ENCODE measurements at regions not wholly inside any gene's neighbourhood (a gene's known extent, or its start where the extent isn't known, plus 50 kb on each side); places are given as distances from the start of the nearest gene placed in this dataset.

DNA sequence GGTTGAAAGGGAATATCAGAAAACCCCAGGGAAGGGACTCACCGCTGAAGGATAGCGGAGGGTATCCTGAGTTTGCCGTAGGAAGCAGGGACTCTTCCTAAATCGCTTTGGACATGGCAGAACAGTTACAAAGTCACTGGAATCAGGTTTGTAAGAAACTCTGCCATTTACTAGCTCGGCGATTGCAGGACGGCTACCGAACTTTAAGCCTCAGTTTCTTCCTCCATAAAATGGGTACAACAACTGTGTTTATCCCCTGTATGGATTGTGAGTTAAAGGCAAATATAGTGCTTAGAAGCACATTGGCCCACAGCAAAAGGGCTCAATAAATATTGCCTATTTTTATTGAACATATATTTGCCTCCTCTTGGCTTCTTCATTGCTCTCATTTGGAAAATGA is 90.6 kb downstream of the MAF start:
- Histone ChIP-seq H4K8ac (ENCODE audit: extremely low read depth, insufficient read depth, low read length) (no peak overlapping the region), H3K4me1 (replicated peaks in 1 of 4; ENCODE audit: control insufficient read depth in 3 of 4, insufficient read depth in 4 of 4, low read length in 3 of 4) (no peaks in the 10 kb centered on the region; a peak in 2 of 7 replicates), H3K79me1 (ENCODE audit: low read depth, low read length) (no peaks in the 10 kb centered on the region), H4K5ac (ENCODE audit: insufficient read length, low read depth, low read length) (no peak overlapping the region), H2BK15ac (ENCODE audit: low read length) (no peak overlapping the region), H2BK5ac (ENCODE audit: low read depth, low read length) (no peak overlapping the region), H3K9ac (replicated peaks in 1 of 4; ENCODE audit: extremely low read depth in 1 of 4, low read depth in 3 of 4, low read length in 3 of 4) (no peak overlapping the region), H2BK120ac (replicated peaks; ENCODE audit: low read depth, low read length) (no peak overlapping the region), H2BK20ac (ENCODE audit: low read length) (no peak overlapping the region), H3K79me2 (ENCODE audit: control insufficient read depth in 1 of 2, insufficient read depth in 2 of 2, low read length in 2 of 2) (no peaks in the 10 kb centered on the region), H2AK5ac (ENCODE audit: low read depth, low read length) (no peak overlapping the region), H3K4ac (replicated peaks; ENCODE audit: insufficient read length, low read depth, low read length) (no peak overlapping the region), H2BK12ac (ENCODE audit: low read depth, low read length) (no peak overlapping the region), H3K18ac (ENCODE audit: extremely low read depth, low read length) (no peak overlapping the region), H3K9me3 (ENCODE audit: insufficient read depth in 2 of 2, low read depth in 1 of 2, low read length in 1 of 2) (no peaks in the 10 kb centered on the region), H3K4me3 (ENCODE audit: extremely low read depth in 1 of 4, insufficient read depth in 2 of 4, low read depth in 3 of 4, low read length in 4 of 4) (no peak overlapping the region), H4K91ac (replicated peaks; ENCODE audit: insufficient read length, low read length) (no peak overlapping the region), H3K27ac (ENCODE audit: low read depth, low read length) (no peak overlapping the region), H4K20me1 (replicated peaks in 1 of 2; ENCODE audit: control insufficient read depth in 1 of 2, insufficient read depth in 2 of 2, low read length in 2 of 2) (no peaks in the 10 kb centered on the region), H2AFZ (ENCODE audit: low read length) (no peak overlapping the region), H3K23me2 (ENCODE audit: low read depth, low read length) (no peaks in the 10 kb centered on the region), H3K4me2 (ENCODE audit: insufficient read depth in 1 of 2, low read depth in 2 of 2, low read length in 2 of 2) (no peak overlapping the region), H3K14ac (ENCODE audit: insufficient read length) (no peak overlapping the region), H3K36me3 (ENCODE audit: control insufficient read depth in 2 of 4, insufficient read depth in 4 of 4, low read length in 3 of 4) (no peaks in the 10 kb centered on the region), H3K23ac (ENCODE audit: insufficient read length) (no peak overlapping the region), H3K27me3 (replicated peaks in 1 of 4; ENCODE audit: control insufficient read depth in 3 of 4, extremely low read depth in 1 of 4, insufficient read depth in 3 of 4, low read length in 3 of 4) (no peaks in the 10 kb centered on the region), H3K56ac (replicated peaks; ENCODE audit: insufficient read length, low read depth, low read length) (no peak overlapping the region)
- FAIRE-seq (no peak), DNase-seq (ENCODE audit: low read depth in 1 of 2, low spot score in 2 of 2) (no peak)
- POLR2A ChIA-PET (ENCODE audit: partially characterized antibody) = no interaction called here
- 86% methylated on average over 8 of the region's 8 CpGs; no CpG with 5 or more reads in 1 of the 2 experiments for WGBS, 2 experiments (ENCODE audit: extremely low coverage in 1 of 2, insufficient coverage in 1 of 2, insufficient read length in 1 of 2, insufficient replicate concordance in 2 of 2, low coverage in 1 of 2, low lambda C conversion rate in 2 of 2, missing lambda C conversion rate in 1 of 2)
- peak; percentile 52; the same call in 1 of the 2 replicates for TF ChIP-seq KDM1A (IDR thresholded peaks at IDR 0.05; ENCODE audit: borderline replicate concordance, low read length)
- no peak for TF ChIP-seq KDM5A (IDR thresholded peaks at IDR 0.05; ENCODE audit: low read length)
- CTCF ChIA-PET (ENCODE audit: partially characterized antibody) = no interaction called here

Data from H1 (cell line).